ENCODE measurements at regions not wholly inside any gene's neighbourhood (a gene's known extent, or its start where the extent isn't known, plus 50 kb on each side); places are given as distances from the start of the nearest gene placed in this dataset.

DNA sequence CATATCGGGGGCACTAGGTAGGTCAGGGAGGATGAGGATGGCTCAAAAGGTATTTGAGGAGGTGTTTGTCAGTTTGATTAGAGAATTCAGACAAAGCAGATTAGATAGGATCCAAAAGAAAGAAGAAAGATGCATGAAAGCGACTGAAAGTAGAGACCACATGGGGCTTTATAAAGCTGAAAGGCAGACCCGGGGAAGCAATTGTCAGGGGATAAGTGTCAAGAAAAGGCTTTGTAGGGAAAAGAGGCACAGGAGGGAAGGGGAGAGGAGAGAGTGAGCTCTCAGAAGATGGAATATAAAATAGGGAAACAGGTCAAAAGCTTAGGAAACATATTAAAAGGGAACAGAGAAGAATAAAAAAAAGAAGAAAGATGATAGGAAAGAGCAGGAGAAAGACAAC lies 308.2 kb upstream of the RORA start:
- Mint-ChIP-seq H3K36me3 (no peaks in the 10 kb centered on the region), H3K4me1 (no peaks in the 10 kb centered on the region), H3K4me3 (no peak overlapping the region), H3K9me3 (no peaks in the 10 kb centered on the region), H3K27ac (no peak overlapping the region), H3K27me3 (ENCODE audit: low read depth) (peaks cover 21% of the 10 kb centered on the region)
- TF ChIP-seq, protein P1, sequence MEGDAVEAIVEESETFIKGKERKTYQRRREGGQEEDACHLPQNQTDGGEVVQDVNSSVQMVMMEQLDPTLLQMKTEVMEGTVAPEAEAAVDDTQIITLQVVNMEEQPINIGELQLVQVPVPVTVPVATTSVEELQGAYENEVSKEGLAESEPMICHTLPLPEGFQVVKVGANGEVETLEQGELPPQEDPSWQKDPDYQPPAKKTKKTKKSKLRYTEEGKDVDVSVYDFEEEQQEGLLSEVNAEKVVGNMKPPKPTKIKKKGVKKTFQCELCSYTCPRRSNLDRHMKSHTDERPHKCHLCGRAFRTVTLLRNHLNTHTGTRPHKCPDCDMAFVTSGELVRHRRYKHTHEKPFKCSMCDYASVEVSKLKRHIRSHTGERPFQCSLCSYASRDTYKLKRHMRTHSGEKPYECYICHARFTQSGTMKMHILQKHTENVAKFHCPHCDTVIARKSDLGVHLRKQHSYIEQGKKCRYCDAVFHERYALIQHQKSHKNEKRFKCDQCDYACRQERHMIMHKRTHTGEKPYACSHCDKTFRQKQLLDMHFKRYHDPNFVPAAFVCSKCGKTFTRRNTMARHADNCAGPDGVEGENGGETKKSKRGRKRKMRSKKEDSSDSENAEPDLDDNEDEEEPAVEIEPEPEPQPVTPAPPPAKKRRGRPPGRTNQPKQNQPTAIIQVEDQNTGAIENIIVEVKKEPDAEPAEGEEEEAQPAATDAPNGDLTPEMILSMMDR (IDR thresholded peaks at IDR 0.05; ENCODE audit: unreplicated experiment), result no peak
- no peak for DNase-seq (ENCODE audit: low spot score in 2 of 2, unreplicated experiment in 2 of 2)

GRCh38 chr15:61534986-61535385 lies 305.9 kb upstream of the RORA start:
- Mint-ChIP-seq H3K36me3 (no peaks in the 10 kb centered on the region), H3K4me3 (no peak overlapping the region), H3K9me3 (no peaks in the 10 kb centered on the region), H3K4me1 (no peaks in the 10 kb centered on the region), H3K27me3 (ENCODE audit: low read depth) (peaks cover 21% of the 10 kb centered on the region), H3K27ac (no peak overlapping the region)
- DNase-seq (ENCODE audit: low spot score in 2 of 2, unreplicated experiment in 2 of 2), result no peak
- TF ChIP-seq, protein P1 (IDR thresholded peaks at IDR 0.05; ENCODE audit: unreplicated experiment), result no peak

- Mint-ChIP-seq H3K36me3 (no peaks in the 10 kb centered on the region), H3K4me1 (peaks cover 13% of the 10 kb centered on the region), H3K9me3 (no peaks in the 10 kb centered on the region), H3K4me3 (no peak overlapping the region), H3K27ac (no peak overlapping the region), H3K27me3 (ENCODE audit: low read depth) (no peaks in the 10 kb centered on the region)
- DNase-seq (ENCODE audit: low spot score in 2 of 2, unreplicated experiment in 2 of 2), result no peak
- TF ChIP-seq, protein P1 (IDR thresholded peaks at IDR 0.05; ENCODE audit: unreplicated experiment), result no peak
Measured at GRCh38 chr15:61530769-61531168, 301.7 kb upstream of the RORA start.

- H3K9me3 Mint-ChIP-seq, result no peaks in the 10 kb centered on the region
- H3K4me1 Mint-ChIP-seq, result peaks cover 13% of the 10 kb centered on the region
- TF ChIP-seq, protein P1 (IDR thresholded peaks at IDR 0.05; ENCODE audit: unreplicated experiment), result no peak
- H3K36me3 Mint-ChIP-seq, result no peaks in the 10 kb centered on the region
- no peak for DNase-seq (ENCODE audit: low spot score in 2 of 2, unreplicated experiment in 2 of 2)
- H3K27ac Mint-ChIP-seq, result no peak overlapping the region
- H3K27me3 Mint-ChIP-seq (ENCODE audit: low read depth), result no peaks in the 10 kb centered on the region
- H3K4me3 Mint-ChIP-seq, result no peak overlapping the region
Measured at GRCh38 chr15:61528581-61528910, 299.4 kb upstream of the RORA start.

- TF ChIP-seq, protein P1 (IDR thresholded peaks at IDR 0.05; ENCODE audit: unreplicated experiment), result no peak
- peaks cover 13% of the 10 kb centered on the region for H3K4me1 Mint-ChIP-seq
- no peaks in the 10 kb centered on the region for H3K9me3 Mint-ChIP-seq
- no peaks in the 10 kb centered on the region for H3K36me3 Mint-ChIP-seq
- no peaks in the 10 kb centered on the region for H3K27me3 Mint-ChIP-seq (ENCODE audit: low read depth)
- no peak overlapping the region for H3K27ac Mint-ChIP-seq
- no peak for DNase-seq (ENCODE audit: low spot score in 2 of 2, unreplicated experiment in 2 of 2)
- no peak overlapping the region for H3K4me3 Mint-ChIP-seq
Measured at GRCh38 chr15:61527836-61528580, 298.9 kb upstream of the RORA start.

DNA sequence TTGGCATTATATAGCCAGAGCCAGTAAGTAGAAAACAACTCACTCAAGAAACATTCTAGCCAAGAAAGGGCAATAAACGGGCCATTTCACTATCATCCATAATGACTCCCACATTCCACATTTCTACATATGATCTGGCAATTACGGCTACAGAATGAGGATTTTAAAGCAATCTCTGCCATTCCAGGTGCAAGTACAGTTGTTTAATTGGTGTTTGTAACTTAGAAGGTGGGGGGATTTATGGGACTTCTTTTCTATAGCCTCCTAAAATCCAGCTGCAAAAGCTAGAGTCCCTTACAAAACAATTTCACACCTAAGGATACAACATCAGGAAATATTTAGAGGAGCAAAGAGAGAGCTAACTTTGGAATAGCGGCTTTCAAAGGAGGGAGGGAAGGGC lies 295.4 kb upstream of the RORA start:
- Mint-ChIP-seq H3K4me1 (peaks cover 13% of the 10 kb centered on the region), H3K36me3 (no peaks in the 10 kb centered on the region), H3K9me3 (no peaks in the 10 kb centered on the region), H3K27ac (no peak overlapping the region), H3K4me3 (no peak overlapping the region), H3K27me3 (ENCODE audit: low read depth) (no peaks in the 10 kb centered on the region)
- no peak for DNase-seq (ENCODE audit: low spot score in 2 of 2, unreplicated experiment in 2 of 2)
- TF ChIP-seq, protein P1 (IDR thresholded peaks at IDR 0.05; ENCODE audit: unreplicated experiment), result no peak

Measured in mesothelial cell of epicardium (in vitro differentiated cells).